Nephron (organoid): ENCODE measurements at regions not wholly inside any gene's neighbourhood (a gene's known extent, or its start where the extent isn't known, plus 50 kb on each side); places are given as distances from the start of the nearest gene placed in this dataset.

Experiments used
- H3K27ac Mint-ChIP-seq, 3 experiments: 2 replicates each; pipeline ENCODE4 v1.8.0; 2020; ENCODE audit warnings: mixed read lengths in 3 of 3, mild to moderate bottlenecking in 2 of 3, moderate library complexity in 1 of 3
- H3K27me3 Mint-ChIP-seq: 2 replicates; pipeline ENCODE4 v1.8.0; 2021; ENCODE audit warnings: low read depth, mild to moderate bottlenecking, moderate library complexity, mixed read lengths
- H3K36me3 Mint-ChIP-seq: 2 replicates; pipeline ENCODE4 v1.8.0; 2020; ENCODE audit warnings: low read depth, mixed read lengths
- H3K4me1 Mint-ChIP-seq: 2 replicates; pipeline ENCODE4 v1.8.0; 2020; ENCODE audit warnings: mixed read lengths
- H3K4me3 Mint-ChIP-seq, 3 experiments: 2 replicates each; pipeline ENCODE4 v1.8.0; 2020; ENCODE audit warnings: mild to moderate bottlenecking in 3 of 3, mixed read lengths in 3 of 3, moderate library complexity in 2 of 3
- H3K9me3 Mint-ChIP-seq: 2 replicates; pipeline ENCODE4 v1.8.0; 2020; ENCODE audit warnings: mixed read lengths
- CTCF ChIP-seq, 3 experiments: fragments of 200-600 bp; sonication (generic); IDR thresholded peaks; one replicate each; pipeline ENCODE4 v1.5.0; 2021; ENCODE audit warnings: antibody characterized with exemption in 3 of 3; ENCODE audit not compliant: unreplicated experiment in 3 of 3

- no peaks in the 10 kb centered on the region for H3K9me3 Mint-ChIP-seq
- peak overlapping the region; percentile 75 to 81 (median 76) for H3K4me3 Mint-ChIP-seq
- peak overlapping the region in 1 of 3 experiments; percentile 54 for H3K27ac Mint-ChIP-seq
- H3K4me1 Mint-ChIP-seq: peaks cover 23% of the 10 kb centered on the region
- peak; percentile 81 to 86 (median 86) for TF ChIP-seq CTCF (IDR thresholded peaks at IDR 0.05; ENCODE audit: unreplicated experiment in 3 of 3)
- H3K36me3 Mint-ChIP-seq: no peaks in the 10 kb centered on the region
- peaks cover 26% of the 10 kb centered on the region for H3K27me3 Mint-ChIP-seq
Observed at GRCh38 chr11:64448599-64449380, 89.8 kb downstream of the RPS6KA4 start.

DNA sequence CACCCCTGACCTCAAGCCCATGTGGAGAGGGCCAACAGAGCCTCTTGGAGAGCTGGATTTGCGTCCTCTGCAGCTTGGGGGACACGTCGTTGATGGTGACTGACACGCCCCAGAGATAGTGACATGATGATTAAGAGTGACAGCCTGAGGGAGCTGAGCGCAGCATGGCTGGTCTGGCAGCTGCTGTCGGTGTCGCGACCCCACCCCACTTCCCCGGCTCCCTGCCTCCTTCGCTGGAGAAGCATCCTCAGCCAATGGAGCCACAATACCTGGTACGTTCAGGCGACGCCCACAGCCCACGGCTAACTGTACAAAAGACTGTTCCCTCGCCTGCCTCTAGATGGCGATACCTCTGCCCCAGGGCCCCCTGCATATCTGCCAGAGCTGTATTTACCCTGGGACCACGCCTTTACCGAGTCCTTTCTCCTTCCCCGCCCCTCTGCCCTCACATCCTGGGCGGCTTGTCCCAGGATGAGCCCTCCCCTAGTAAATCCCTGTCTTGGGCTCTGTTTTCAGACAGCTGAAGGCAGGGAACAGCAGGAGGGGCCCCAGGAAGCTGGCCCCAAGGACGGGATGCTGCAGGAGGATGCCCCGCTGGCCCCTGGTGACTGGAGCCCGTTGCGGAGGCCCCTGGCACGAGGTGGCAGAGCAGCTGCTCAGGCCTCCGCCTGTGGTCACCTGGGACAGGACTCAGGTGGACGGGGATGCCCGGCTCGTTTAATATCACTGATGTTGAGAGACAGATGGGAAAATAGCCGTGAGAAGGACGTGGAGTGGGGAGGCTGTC is 90.6 kb downstream of the RPS6KA4 start:
- Mint-ChIP-seq H3K4me3 (peak overlapping the region; percentile 75 to 81 (median 76)), H3K27ac (peak overlapping the region in 1 of 3 experiments; percentile 53), H3K9me3 (no peaks in the 10 kb centered on the region), H3K4me1 (peaks cover 23% of the 10 kb centered on the region), H3K36me3 (no peaks in the 10 kb centered on the region), H3K27me3 (peaks cover 28% of the 10 kb centered on the region)
- peak; percentile 79 to 83 (median 83) for TF ChIP-seq CTCF (IDR thresholded peaks at IDR 0.05; ENCODE audit: unreplicated experiment in 3 of 3)

GRCh38 chr11:64450168-64450560 is 91.2 kb downstream of the RPS6KA4 start:
- H3K9me3 Mint-ChIP-seq: no peaks in the 10 kb centered on the region
- H3K27ac Mint-ChIP-seq: no peak overlapping the region
- no peaks in the 10 kb centered on the region for H3K36me3 Mint-ChIP-seq
- peaks cover 30% of the 10 kb centered on the region for H3K27me3 Mint-ChIP-seq
- TF ChIP-seq CTCF (IDR thresholded peaks at IDR 0.05; ENCODE audit: unreplicated experiment in 3 of 3): no peak
- no peak overlapping the region for H3K4me3 Mint-ChIP-seq
- H3K4me1 Mint-ChIP-seq: peaks cover 23% of the 10 kb centered on the region

DNA sequence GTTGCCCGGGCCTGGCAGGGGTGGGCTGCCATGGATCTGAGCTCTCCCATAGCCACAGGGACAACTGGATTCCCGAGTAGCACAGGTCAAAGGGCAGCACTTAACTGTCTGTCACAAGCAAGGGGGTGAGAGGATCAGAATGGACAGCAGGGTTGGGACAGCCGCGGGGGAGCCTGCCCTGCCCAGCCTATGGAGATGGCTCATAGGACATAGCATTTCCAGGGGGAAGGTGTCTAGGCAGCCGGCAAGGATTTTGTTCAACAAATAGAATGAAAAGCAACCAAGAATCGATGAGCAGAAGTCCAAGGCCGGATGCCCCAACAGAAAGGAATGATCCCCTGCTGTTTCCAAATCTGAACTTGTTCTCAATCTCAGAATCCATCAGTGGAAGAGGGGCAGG is 92.9 kb downstream of the RPS6KA4 start:
- peaks cover 28% of the 10 kb centered on the region for H3K27me3 Mint-ChIP-seq
- no peaks in the 10 kb centered on the region for H3K36me3 Mint-ChIP-seq
- no peaks in the 10 kb centered on the region for H3K9me3 Mint-ChIP-seq
- H3K27ac Mint-ChIP-seq: no peak overlapping the region
- H3K4me1 Mint-ChIP-seq: peaks cover 23% of the 10 kb centered on the region
- H3K4me3 Mint-ChIP-seq: no peak overlapping the region
- TF ChIP-seq CTCF (IDR thresholded peaks at IDR 0.05; ENCODE audit: unreplicated experiment in 3 of 3): no peak

DNA sequence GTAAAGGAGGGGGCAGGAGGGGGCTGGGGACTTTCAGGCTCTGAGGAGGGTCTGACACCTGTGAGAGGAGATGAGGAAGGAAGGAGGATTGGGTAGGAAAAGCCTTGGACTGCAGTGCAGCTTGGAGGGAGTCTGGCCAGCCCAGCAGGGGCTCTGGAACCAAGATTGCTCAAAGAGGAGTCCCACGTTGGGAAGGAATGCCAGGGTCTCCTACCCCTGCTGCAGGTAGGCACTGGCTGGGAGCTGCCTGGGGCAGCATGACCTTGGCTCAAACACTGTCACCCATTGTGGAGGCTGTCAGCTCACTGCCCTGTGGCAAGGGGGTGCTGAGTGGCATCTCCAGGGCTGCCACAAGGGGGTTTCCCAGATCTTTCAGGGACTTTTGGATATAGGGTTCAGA is 94.5 kb downstream of the RPS6KA4 start:
- H3K27me3 Mint-ChIP-seq: peaks cover 22% of the 10 kb centered on the region
- H3K4me1 Mint-ChIP-seq: peaks cover 12% of the 10 kb centered on the region
- TF ChIP-seq CTCF (IDR thresholded peaks at IDR 0.05; ENCODE audit: unreplicated experiment in 3 of 3): no peak
- H3K9me3 Mint-ChIP-seq: no peaks in the 10 kb centered on the region
- no peak overlapping the region for H3K4me3 Mint-ChIP-seq
- H3K27ac Mint-ChIP-seq: no peak overlapping the region
- no peaks in the 10 kb centered on the region for H3K36me3 Mint-ChIP-seq
